C4-2B (cell line): ENCODE measurements at regions not wholly inside any gene's neighbourhood (a gene's known extent, or its start where the extent isn't known, plus 50 kb on each side); places are given as distances from the start of the nearest gene placed in this dataset.

Experiments
- H3K27ac ChIP-seq: fragments of 450-650 bp; 2 replicates; pipeline ENCODE4 v1.5.1; 2017
- CTCF ChIP-seq: fragments of 450-650 bp; conservative IDR thresholded peaks from 2 replicates; pipeline ENCODE4 v1.5.1; 2017; ENCODE audit warnings: mild to moderate bottlenecking
- ZFX ChIP-seq: fragments of 450-650 bp; IDR thresholded peaks from 2 replicates; pipeline ENCODE4 v1.6.1; 2017

- no peak overlapping the region for H3K27ac ChIP-seq
- no peak for TF ChIP-seq CTCF
- no peak for TF ChIP-seq ZFX
Measured at GRCh38 chr11:134464981-134465730, 53.1 kb upstream of the B3GAT1 start.

DNA sequence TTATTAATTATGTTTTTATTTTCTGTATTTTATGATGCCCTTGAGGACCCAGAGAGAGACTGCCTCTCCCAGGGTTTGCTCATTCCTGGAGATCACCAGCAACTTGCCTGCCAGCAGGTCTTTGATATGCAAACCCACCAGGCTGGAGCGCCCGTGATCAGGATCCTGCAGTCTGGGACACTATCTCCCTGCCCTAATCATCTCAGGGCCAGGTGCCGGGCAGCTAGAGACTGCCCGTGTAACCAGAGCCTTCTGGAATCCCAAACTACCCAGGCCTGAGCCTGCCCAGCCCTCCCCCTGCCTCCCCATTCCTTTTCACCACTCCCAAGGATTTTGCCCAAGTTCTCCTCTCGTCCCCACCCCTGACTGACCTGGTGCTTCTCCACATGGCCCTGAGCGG, 52.2 kb upstream of the B3GAT1 start:
- no peak overlapping the region for H3K27ac ChIP-seq
- no peak for TF ChIP-seq CTCF
- TF ChIP-seq ZFX, result no peak

- H3K27ac ChIP-seq, result no peak overlapping the region
- TF ChIP-seq CTCF (no peak), ZFX (no peak)
Measured at GRCh38 chr11:134463716-134464115, 51.7 kb upstream of the B3GAT1 start.
